NCI-H526 treated with DMSO at 0.1 percent for 48 hours (cell line): ENCODE measurements at regions not wholly inside any gene's neighbourhood (a gene's known extent, or its start where the extent isn't known, plus 50 kb on each side); places are given as distances from the start of the nearest gene placed in this dataset.
"Not testable (repeated sequence)": the region's sequence is repeated elsewhere in the genome, so short reads cannot be mapped to it uniquely, and the experiment has no call there.

Experiments used
- DNase-seq: peaks from one replicate; lab custom pipeline; 2025; lab: John Stamatoyannopoulos, UW

DNA sequence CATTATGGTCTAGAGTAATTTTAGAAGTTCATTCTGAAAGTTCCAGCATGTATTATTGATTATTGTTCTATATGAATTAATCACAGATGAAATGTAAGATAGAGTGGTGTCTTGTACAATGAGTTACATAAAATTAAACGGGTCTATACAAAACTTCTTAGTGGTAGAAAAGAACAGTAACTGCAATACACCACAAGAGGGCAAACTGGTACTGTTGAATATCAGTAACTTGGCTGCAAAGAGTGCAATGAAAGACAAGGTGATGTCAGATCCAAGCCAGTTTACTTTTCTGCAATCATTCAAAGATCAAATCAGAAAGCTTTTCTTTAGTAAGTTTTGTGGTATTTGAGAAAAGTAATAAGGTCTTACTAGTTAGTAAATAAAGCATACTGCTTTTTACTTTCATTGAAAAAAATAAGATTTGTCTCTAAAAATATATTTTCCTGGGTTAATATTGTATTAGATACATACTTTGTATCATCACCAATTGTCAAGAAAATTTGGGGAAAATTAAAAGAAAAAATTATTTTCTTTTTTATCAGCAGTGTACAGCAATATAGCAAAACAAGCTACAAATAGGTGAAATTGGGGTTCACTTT lies 66.4 kb upstream of the BTG3 start:
- DNase-seq, result peak; percentile 33

DNA sequence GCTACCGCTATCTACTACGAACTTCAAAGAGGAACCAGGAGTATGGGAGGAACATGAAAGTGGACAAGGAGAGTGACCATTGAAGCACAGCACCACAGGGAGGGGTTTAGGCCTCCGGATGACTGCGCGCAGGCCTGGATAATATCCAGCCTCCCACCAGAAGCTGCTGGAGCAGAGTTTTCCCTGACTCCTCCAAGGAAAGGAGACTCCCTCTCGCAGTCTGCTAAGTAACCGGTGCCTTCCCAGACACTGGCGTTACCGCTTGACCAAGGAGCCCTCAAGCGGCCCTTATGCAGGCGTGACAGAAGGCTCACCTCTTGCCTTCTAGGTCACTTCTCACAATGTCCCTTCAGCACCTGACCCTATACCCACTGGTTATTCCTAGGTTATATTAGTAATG lies 64.2 kb upstream of the BTG3 start:
- not testable (repeated sequence) for DNase-seq

GRCh38 chr21:17674106-17674505 lies 61.4 kb upstream of the BTG3 start:
- no peak for DNase-seq

GRCh38 chr21:17673261-17674020 lies 60.7 kb upstream of the BTG3 start:
- DNase-seq, result no peak

- no peak for DNase-seq
Measured at GRCh38 chr21:17671733-17672132, 59.0 kb upstream of the BTG3 start.

DNA sequence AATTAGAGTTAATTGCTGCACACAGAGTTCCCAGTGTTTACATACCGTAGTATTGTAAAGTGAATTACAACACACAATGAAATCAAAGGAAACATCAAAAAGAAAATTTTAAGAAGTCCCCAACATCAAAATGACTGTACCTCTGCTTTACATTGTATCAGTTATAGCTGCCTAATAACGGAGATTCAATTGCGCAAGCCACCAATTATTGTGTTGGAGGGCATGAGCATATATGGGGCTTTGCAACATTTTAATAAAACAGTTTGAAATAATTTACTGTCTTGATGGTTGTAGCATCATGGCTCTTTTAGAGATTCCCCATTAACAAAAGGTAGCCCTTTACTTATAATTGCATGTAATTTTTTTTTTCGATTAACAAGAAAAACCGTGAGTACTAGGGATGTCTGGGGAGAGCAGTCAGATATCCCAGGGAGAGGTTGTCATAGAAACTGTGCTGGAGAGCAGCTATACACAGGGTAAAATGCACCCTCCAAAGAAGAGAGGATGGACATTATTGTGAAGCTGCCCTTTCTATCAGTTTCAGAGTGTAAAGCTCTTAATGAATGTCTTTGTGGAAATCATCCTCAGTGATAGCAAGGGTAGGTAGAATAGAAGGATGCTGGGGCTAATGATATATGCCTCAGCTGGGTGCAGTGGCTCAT lies 55.9 kb upstream of the BTG3 start:
- no peak for DNase-seq

DNA sequence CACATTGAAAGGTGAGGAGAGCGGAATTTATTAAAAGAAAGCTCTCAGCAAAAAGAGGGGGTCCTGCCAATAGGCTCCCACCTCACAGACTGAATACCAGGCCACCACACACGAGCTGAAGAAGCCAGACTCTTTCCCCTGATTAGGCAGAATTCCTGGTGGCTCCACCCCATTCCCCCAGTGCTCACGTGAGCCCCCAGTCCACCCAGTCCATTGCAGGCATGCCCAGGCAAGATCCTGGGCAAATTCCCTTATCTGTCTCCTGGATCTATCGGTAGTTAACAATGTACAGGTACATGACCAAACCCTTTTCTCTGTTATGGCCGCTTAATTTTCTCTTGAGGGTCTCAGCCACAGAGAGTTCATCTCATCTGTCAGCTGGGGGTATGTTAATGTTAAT lies 54.6 kb upstream of the BTG3 start:
- peak; percentile 1 for DNase-seq
